ENCODE measurements at regions not wholly inside any gene's neighbourhood (a gene's known extent, or its start where the extent isn't known, plus 50 kb on each side); places are given as distances from the start of the nearest gene placed in this dataset.

DNA sequence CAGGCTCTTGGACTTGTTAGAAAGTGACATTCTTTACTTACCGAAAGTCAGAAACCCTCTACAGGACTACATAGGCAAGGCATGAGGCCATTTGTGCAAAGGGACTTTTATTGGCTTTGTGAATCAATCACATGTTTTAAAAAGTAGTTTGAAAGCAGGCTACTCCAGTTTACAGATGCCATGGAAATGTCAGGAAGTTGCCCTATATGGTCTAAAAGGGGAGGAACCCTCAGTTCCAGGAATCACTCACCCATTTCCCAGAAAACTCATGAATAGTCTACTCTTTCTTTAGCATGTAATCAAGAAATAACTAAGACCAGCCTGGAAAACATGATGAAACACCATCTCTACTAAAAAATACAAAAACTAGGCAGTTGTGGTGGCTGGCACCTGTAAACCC, 51.0 kb upstream of the MKRN3 start:
- TF ChIP-seq, protein P1, sequence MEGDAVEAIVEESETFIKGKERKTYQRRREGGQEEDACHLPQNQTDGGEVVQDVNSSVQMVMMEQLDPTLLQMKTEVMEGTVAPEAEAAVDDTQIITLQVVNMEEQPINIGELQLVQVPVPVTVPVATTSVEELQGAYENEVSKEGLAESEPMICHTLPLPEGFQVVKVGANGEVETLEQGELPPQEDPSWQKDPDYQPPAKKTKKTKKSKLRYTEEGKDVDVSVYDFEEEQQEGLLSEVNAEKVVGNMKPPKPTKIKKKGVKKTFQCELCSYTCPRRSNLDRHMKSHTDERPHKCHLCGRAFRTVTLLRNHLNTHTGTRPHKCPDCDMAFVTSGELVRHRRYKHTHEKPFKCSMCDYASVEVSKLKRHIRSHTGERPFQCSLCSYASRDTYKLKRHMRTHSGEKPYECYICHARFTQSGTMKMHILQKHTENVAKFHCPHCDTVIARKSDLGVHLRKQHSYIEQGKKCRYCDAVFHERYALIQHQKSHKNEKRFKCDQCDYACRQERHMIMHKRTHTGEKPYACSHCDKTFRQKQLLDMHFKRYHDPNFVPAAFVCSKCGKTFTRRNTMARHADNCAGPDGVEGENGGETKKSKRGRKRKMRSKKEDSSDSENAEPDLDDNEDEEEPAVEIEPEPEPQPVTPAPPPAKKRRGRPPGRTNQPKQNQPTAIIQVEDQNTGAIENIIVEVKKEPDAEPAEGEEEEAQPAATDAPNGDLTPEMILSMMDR (IDR thresholded peaks at IDR 0.05; ENCODE audit: insufficient read depth, low read depth, low read length) = no peak
- DNase-seq (ENCODE audit: low read depth) = no peak
- no peak overlapping the region for H3K4me3 ChIP-seq (ENCODE audit: low read depth, low read length)

- TF ChIP-seq, protein P1 (IDR thresholded peaks at IDR 0.05; ENCODE audit: insufficient read depth, low read depth, low read length) = no peak
- H3K4me3 ChIP-seq (ENCODE audit: low read depth, low read length) = no peak overlapping the region
- DNase-seq (ENCODE audit: low read depth) = no peak
Observed at GRCh38 chr15:23506762-23507161, 58.7 kb upstream of the MKRN3 start.

GRCh38 chr15:23503980-23504379, 56.9 kb upstream of the GOLGA6L2 start:
- no peak for DNase-seq (ENCODE audit: low read depth)
- TF ChIP-seq, protein P1 (IDR thresholded peaks at IDR 0.05; ENCODE audit: insufficient read depth, low read depth, low read length) = no peak
- no peak overlapping the region for H3K4me3 ChIP-seq (ENCODE audit: low read depth, low read length)

GRCh38 chr15:23503576-23503975, 56.5 kb upstream of the GOLGA6L2 start:
- no peak for DNase-seq (ENCODE audit: low read depth)
- TF ChIP-seq, protein P1 (IDR thresholded peaks at IDR 0.05; ENCODE audit: insufficient read depth, low read depth, low read length) = no peak

GRCh38 chr15:23497710-23498111, 50.7 kb upstream of the GOLGA6L2 start:
- TF ChIP-seq, protein P1 (IDR thresholded peaks at IDR 0.05; ENCODE audit: insufficient read depth, low read depth, low read length) = peak; percentile 51
- DNase-seq (ENCODE audit: low read depth) = peak; percentile 7
- H3K4me3 ChIP-seq (ENCODE audit: low read depth, low read length) = no peak overlapping the region

More at GRCh38 chr15:23503576-23503975, 56.5 kb upstream of the GOLGA6L2 start:
- no peak overlapping the region for H3K4me3 ChIP-seq (ENCODE audit: low read depth, low read length)
